ENCODE measurements at regions not wholly inside any gene's neighbourhood (a gene's known extent, or its start where the extent isn't known, plus 50 kb on each side); places are given as distances from the start of the nearest gene placed in this dataset.

DNA sequence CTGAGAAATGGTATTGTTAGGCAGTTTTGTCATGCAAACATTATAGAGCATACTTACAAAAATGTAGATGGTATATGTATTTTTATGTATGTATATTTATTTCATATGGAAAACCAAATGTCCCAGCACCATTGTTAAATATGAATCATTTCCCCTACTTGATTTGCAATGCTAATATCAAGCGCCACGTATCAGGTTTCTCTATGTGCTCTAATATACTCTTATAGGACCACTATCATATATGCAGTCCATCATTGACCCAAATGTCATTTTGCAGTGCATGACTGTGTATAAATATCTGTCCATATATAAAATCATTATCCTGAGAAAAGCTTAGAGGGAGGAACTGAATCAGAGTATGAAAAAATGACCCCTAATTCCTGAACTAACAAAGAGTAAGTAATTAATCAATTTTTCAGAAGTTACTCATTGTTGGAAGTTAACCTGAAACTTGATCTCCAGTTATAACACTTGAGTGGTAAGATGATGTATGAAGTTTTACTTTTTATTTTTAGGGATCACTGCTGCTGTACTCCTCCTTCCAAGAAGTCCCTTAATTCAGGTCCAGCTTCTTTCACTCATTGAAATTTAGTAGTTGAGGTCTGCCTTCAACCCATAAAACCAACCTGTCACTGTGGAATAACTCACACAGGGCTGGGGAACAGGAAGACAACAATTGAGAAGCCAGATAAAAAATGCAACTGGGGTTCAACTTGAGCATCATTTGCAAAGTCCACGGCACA is 134.8 kb upstream of the LDB2 start:
- TF ChIP-seq, protein P1, sequence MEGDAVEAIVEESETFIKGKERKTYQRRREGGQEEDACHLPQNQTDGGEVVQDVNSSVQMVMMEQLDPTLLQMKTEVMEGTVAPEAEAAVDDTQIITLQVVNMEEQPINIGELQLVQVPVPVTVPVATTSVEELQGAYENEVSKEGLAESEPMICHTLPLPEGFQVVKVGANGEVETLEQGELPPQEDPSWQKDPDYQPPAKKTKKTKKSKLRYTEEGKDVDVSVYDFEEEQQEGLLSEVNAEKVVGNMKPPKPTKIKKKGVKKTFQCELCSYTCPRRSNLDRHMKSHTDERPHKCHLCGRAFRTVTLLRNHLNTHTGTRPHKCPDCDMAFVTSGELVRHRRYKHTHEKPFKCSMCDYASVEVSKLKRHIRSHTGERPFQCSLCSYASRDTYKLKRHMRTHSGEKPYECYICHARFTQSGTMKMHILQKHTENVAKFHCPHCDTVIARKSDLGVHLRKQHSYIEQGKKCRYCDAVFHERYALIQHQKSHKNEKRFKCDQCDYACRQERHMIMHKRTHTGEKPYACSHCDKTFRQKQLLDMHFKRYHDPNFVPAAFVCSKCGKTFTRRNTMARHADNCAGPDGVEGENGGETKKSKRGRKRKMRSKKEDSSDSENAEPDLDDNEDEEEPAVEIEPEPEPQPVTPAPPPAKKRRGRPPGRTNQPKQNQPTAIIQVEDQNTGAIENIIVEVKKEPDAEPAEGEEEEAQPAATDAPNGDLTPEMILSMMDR (IDR thresholded peaks at IDR 0.05) = no peak
- no peak for TF ChIP-seq POLR2A (IDR thresholded peaks at IDR 0.05)

Data from body of pancreas (tissue), 4 donors.